GM21390 (cell line): ENCODE measurements at regions not wholly inside any gene's neighbourhood (a gene's known extent, or its start where the extent isn't known, plus 50 kb on each side); places are given as distances from the start of the nearest gene placed in this dataset.

ENCODE experiments used
- ATAC-seq: cut with Tn5 transposase; IDR thresholded peaks from one replicate; pipeline ENCODE4 v1.9.1; 2021; ENCODE audit not compliant: unreplicated experiment

DNA sequence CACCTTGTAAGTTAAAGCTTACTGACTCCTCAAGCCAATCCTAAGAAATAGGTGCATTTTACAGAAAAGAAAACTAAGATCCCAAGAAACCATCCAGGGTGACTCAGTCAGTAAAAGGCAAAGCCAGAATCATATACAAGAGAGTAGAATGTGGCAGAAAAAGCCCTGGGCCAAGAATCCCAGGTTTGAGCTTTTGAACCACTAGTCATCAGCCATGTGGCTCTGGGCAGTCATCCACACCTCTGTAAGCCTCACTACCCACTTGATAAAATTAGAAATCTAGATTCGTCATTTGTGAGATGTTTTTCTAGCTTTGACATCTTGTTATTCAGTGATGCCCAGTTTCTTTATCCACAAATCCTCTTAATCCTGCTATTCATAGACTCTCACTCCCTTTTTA is 122.2 kb upstream of the PDE5A start:
- ATAC-seq: no peak

DNA sequence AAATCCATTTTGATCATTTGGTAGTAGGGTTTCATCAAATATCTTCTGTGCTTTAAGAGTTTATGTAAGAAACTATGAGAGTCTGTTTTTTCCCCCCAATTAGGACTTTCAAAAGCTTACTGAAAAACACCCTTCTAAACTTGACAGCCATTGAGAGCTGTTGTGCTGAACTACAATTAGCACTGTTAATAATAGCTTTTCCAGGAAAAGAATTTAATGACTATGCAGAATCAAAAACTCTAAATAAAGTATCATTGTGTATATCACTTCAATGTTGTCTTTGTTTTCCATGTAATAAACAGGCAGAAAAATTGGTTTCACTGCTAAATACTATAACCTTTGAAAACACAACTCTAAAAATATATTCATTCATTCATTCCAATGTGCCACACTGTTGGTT is 121.4 kb upstream of the PDE5A start:
- no peak for ATAC-seq

DNA sequence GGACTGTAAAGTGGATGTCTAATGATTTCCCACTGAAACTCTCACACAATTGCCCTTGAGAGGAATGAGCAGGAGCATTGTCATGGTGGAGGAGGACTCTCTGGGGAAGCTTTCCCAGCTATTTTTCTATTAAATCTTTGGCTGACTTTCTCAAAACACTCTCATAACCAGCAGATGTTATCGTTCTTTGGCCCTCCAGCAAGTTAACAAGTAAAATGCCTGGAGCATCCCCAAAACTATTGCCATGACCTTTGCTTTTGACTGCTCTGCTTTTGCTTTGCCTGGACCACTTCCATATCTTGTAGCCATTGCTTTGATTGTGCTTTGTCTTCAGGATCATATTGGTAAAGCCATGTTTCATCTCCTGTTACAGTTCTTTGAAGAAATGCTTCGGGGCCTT is 120.2 kb upstream of the PDE5A start:
- ATAC-seq: no peak

DNA sequence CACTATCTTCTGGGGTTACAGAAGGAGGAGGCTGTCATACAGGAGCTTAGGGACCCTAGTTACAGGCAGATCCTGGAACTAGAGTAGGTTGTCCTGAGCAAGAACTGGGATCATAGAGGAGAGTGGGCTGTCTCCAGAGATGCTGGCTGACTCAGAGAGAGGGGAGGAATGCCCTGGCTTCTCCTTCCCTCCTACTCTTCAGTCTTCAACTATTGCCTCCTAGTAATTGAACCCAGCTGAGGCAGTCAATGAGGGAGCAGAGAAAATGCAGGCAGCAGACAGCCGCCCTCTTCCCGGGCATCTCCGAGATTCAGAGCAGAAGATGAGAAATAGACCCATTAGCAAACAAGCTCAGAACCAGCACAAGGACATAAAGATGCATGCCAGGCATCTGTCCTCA is 118.3 kb upstream of the PDE5A start:
- no peak for ATAC-seq

DNA sequence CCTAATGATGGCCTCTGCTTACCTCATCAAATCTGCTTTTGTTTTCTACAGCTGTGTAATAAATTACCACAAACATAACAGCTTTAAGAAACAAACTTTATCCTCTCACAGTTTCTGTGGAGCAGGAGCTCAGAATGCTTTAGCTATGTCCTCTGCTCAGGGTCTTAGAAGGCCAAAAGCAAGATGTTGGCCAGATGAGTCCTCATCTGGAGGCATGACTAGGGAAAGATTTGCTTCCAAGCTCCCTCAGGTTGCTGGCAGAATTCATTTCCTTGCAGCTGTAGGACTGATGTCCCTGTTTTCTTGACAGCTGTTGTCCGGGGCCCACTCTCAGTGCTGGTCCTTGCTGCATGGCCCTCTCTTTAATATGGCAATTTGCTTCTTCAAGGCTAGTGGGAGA is 116.7 kb upstream of the PDE5A start:
- no peak for ATAC-seq

DNA sequence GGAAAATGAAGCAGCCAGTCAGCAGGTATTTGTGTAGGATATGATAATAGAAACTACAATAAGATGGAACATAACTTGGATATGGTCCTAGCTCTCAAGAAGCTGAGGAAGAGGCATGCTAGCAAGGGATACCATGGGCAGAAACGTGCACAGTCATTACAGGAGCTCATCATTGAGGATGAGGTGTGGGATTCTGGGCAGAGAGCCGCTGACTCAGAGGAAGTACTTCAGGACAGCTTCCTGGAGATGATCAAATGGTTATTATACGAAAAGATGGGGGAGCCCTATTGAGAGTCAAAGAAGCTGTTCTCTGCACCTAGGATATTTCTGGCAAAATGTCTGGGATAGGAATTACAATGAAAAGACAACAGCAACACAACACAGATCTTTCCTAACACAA is 116.0 kb upstream of the PDE5A start:
- ATAC-seq: no peak

DNA sequence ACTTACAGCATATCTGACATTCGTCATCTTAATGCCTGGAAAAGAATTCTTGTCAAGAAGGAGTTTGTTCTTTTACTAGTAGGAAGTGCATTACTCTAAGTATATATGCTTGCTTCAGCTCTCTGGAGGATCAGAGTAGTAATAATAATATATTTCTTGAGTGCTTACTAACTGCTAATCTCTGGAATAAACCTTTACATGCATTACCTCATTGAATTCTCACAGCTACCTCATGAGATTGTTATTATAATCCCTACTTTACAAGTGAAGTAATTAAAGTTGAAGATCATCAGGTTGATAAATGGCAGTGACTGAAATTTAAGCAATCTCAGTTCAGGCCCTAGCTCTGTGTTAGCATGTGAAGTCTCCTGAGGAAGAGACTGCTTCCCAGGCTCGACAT is 115.0 kb upstream of the PDE5A start:
- ATAC-seq: no peak

DNA sequence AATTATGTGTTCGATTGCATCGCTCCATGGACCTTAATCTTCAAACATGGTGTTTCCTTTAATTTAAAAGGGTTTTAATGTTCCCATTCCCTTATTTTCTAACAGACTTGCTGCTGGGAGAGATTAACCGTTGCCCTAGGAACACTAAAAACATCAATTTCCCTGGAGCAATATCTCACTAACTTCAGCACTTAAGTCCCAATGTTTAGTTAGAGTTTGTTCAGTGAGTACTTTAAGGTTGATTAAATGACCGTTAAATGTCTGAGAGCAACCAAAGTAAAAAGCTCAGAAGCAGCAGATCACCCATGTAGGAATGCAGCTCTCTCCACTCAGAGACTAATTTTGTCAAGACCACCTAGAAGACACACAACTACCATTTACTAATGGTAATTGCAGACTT is 111.2 kb upstream of the PDE5A start:
- ATAC-seq: no peak

DNA sequence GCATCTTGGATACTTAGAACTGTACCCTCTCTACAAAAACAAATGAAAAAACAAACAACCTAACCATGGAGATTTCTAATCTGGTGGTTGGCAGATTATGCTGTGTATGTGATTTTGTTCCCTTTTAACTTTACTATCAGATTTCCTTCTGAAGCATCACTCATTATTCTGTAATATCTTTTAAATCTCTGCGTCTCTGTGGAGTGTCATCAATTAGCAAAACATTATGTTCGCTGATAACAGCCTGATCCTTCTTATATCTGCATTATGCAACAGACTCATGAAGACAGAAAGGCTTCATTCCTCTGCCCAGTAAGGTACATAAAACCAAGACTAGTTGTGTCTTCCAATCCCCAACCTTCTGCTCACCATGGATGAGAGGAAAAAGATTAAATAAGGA is 110.3 kb upstream of the PDE5A start:
- ATAC-seq: no peak

DNA sequence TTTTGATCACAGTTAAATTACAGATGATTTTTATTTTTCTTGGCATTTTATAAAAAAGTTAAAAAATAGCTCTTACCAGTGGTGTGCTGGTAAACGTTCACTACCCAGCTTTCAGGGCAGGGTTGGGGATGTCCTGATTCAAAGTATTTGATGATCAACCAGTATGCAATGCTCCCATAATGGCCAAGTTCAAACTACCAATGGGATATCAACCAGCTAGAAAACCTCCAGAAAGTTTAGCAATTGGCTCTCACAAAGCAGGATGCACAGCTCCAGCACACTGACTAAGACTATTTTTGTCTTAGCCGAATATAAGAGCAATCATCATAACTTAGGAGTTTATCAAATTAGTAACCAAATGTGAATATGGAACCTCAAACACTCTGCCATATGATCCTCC is 108.0 kb upstream of the PDE5A start:
- no peak for ATAC-seq

DNA sequence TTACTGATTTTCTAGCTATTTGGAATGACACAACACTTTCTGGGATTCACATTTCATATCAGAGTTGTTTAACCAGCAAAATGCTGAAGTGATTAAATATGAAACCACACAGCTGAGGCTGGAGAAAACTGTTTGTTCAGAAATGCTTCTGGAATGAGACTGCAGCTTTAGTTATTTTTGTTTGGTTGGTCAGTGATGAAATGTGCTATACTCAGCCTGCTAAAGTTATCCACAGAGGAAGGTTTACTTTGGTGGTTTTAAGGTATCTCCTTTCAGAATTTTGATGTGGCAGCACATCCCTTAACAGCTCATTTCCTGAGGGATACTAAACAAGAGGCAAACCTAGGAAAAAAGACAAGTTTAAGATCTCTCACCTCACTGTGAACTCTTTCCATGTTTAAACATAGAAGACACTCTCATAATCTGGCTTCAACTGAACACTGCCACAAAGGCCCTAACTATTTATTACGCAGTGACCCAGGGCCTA is 106.6 kb upstream of the PDE5A start:
- ATAC-seq: no peak

DNA sequence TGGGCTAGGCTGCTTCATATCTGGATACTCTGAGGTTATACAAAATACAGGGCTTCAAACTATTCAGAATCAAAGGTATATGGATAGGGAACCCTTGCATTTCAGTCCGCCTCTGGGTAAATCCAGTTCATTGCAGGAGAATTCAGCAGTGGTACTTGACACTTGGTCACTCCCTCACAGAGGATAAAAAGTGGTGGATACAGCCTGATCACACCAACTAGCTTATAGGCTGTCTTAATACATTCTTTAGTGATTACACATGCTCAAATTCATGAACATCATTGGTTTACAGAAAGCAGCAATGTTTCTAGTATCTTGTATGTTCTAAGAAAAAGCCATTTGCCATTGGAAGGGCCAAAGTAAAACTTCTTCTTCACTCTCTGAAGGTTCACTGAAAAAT is 104.8 kb upstream of the PDE5A start:
- ATAC-seq: no peak

DNA sequence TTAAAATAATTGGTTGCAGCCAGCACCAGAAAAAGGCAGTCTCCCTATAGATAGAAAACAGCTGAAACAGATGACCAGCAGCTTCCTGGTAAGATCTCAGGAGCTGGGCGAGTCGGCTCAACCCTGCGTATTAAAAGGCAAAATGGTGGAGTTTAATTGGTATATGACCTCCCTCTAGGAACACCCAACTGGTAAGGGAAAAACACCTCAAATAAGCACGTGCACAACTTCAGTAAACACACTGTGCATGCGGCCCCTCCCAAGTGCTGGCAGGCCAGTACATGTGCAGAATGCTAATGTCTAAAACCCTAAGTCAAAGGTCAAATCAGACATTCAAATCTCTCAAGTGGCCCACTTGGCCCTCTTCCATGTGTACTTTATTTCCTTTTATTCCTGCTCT is 103.2 kb upstream of the PDE5A start:
- ATAC-seq: no peak

DNA sequence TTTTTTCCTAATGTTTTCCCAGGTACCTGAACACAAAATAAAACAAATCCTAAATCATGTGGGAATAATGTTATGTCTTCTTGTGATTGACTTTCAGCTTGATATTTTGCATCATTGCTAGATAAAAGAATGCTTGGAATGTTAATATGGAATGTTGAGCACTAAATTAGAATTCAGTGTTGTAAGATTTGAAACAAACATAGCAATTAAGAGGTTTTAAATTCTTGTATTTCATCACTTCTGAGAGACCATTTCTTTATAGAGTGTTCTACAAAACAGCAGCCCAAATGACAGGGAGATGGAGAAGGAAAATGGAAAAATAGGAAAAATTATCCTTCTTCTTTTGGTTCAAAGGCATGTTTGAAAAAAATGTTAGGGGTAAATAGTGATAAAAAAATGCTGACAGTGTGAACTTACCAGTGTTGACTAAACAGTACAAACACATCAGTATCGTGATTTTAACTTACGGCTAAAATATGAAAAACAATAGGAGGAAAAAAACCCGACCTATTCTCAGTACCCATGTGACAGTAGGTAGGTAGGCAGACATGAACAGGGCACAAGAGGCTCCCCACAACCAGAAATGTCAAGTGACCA is 102.6 kb upstream of the PDE5A start:
- ATAC-seq: no peak

DNA sequence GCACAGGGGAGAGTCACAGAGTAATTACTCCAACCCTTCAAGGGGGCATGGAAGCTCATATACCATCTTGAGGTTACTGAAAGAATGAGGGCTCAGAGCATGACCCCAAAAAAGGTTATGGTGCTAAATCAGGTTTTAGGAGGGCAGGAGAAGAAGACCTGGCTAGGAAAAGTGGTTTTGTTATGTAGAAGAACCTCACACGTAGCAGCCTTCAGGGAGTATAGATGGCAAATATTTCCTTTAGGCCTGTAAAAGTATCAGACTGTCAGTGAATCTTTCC is 102.0 kb upstream of the PDE5A start:
- no peak for ATAC-seq

DNA sequence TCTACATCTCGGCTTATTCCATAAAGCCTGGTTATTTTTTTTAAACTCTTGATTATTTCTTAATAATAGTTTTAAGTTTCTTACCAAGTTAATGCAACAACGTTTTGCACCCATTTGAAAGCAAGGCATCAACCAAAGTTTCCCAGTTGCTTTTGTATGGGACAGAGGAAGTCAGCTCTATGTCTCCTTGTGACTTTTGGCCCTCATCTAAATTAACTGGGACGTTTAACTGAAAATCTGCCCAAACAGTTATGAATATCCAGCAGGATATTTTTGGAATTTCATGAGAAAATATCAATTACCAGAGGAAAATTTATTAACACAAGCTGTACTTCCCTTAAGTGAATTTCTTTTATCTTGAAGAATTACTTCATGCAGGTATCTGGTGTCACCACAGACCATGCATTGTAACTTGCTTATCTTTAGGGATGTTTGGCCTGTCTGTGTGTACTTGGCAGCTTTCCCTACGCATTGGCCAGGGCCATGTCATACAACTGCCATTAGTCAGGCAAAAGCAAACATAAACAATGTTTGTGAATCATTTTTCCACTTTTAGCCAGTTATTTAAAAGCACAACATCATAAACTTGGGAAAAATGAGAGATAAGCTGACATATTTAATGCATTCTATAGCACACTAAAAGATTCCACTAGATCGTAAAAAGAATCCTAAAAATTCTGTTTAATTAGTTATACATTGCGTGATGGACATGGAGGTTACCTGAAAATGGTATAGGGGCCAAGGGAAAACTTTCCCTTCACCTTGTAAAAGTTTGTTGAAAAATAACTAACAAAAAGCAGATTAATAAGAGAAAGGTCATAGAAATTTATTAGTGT is 101.4 kb upstream of the PDE5A start:
- no peak for ATAC-seq

DNA sequence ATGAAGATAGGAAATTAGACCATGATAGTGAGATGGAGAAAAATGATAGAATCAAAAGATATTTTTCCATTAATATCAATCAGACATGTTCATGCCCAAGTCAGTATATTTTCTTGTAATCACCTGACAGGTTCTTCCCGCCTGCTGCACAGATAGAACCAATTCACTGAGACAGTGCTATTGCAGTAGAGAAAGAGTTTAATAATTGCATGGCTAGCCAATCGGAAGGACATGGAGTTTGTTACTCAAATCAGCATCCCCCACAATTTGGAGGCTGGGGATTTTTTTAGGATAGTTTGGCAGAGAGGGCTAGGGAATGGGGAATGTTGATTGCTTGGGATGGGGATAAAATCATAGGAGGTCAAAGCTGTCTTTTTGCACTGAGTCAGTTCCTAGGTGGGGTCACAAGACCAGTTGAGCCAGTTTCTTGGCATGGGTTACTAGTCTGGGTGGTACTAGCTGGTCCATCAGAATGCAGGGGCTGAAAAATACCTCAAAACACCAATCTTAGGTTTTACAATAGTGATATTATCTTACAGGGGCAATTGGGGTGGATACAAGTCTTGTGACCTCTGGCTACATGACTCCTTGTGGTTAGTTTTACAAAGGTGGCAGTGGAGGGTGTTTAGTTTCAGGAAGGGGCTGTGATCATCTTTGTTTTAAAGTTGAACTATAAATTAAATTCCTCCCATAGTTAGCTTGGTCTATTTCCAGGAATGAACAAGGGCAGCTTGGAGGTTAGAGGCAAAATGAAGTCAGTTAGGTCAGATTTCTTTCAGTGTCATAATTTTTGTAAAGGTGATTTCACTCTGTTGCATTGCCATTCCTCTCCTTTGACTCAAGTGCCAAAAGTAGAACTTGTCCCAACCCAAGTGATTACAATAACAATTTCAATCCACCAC is 100.3 kb upstream of the PDE5A start:
- ATAC-seq: no peak

DNA sequence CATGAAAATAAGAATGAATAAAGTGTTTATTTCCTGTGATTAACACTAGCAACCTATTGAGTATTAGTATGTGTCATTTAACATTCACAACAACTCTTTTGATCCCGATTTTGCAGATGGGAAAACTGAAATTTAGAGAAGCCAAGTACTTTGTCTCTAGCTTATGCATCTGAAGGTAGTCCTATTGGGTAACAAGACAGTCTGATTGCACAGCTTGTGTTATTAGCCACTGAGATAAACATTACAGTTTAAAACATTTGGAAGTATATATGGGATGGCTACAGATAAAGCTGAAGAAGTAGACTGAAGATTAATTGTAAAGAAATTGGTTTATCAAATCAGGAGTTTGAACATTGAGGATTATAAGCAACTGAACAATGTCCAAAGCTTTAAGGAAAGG is 99.6 kb upstream of the PDE5A start:
- no peak for ATAC-seq

DNA sequence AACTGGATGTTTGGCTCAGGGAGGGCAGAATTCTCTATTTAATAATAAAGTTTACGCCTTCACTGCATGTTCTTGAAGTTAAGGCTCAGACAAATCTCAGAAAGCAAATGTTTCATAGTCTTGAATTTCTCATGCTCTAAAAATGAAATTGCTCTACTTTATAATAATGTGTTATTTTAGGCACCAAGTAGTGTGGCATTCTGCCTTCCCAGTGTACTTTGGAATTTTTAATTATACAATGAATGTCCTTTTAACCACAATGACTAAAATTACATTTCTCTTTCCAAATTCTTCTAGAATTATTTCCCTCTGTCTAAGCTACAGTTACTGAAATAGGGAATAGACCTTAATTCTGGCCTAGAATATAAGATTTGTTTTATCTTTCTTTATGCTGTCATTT is 97.9 kb upstream of the PDE5A start:
- ATAC-seq: no peak

DNA sequence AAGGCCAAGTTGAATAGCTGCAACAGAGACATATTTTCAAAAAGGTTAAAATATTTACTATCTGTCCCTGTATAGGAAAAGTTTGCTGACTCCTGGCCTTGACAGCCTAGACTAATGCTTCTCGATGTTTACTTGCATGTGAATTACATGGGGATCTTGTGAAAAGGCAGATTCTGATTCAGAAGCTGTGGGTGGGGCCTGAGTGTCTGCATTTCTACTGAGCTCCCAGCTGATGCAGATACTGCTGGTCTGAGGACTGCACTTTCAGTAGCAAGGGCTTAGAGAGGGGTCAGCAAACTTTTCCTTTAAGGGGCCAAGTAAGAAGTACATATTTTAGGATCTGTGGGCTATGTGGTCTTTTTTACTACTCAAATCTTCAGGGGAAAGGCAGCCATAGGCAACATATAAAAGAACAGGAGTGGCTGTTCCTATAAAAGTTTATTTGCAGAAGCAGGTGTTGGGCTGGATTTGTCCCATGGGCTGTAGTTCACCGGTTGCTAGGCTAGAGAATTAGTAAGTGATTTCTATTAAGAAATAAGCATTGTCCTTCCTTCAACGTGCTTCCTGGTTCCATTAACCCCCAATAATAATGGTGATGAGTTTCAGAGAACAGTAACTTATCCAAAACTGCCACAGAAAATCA is 97.2 kb upstream of the PDE5A start:
- ATAC-seq: no peak

DNA sequence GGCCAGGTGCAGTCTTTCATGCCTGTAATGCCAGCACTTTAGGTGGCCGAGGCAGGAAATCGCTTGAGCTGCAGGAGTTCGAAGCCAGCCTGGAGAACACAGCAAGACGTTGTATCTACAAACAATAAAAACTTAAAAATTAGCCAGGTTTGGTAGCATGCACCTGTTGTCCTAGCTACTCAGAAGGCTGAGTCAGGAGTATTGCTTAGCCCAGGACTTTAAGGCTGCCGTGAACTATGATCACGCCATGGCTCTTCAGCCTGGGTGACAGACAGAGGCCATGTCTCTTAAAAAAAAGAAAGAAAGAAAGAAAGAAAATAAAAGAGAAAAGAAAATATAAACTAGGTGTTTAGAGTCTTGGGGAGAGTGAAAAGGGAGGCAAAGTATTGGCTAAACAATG is 96.4 kb upstream of the PDE5A start:
- ATAC-seq: no peak

DNA sequence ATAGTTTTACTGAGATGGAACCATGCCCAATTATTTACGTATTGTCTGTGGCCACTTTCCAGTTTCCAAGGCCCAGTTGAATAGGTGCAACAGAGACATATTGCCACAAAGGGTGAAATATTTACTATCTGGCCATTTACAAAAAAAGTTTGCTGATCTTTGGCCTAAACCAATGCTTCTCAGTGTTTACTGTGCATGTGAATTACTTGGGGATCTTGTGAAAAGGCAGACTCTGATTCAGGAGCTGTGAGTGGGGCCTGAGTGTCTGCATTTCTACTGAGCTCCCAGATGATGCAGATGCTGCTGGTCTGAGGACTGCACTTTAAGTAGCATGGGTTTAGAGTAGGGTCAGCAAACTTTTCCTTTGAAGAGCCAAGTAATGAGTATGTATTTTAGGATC is 94.1 kb upstream of the PDE5A start:
- no peak for ATAC-seq
